ENCODE measurements at regions not wholly inside any gene's neighbourhood (a gene's known extent, or its start where the extent isn't known, plus 50 kb on each side); places are given as distances from the start of the nearest gene placed in this dataset.

DNA sequence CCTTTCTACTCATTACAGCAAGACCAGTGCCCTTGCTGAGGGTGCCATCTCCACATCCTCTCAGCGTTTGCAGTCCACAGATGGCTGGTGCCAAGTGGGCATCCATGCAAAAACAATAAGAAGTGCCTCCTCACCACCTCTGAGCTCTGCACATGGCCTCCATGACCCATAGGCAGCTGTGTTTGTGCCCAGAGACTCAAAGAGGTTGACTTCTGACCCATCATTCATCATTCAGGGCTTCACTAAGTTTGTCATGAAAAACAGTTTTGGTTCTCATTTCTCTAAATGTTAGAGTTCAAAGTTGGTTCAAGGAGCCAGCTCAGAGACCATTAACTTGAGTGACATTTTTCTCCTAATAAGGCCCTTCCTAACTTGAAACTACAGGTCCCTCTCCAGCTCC, 512.6 kb upstream of the MAP3K7 start:
- CTCF ChIA-PET, result interaction anchor here (0.6 kb wide), 3 partner anchors 20 to 253 kb away, joined by 3 to 4 read pairs (median 4); no protein-coding TSS in a partner anchor
- DNase-seq (ENCODE audit: low spot score), result no peak
- H3K27ac ChIP-seq, result no peak overlapping the region
- POLR2A ChIA-PET (ENCODE audit: low non-redundant PET), result no interaction called here
- TF ChIP-seq, protein P1, sequence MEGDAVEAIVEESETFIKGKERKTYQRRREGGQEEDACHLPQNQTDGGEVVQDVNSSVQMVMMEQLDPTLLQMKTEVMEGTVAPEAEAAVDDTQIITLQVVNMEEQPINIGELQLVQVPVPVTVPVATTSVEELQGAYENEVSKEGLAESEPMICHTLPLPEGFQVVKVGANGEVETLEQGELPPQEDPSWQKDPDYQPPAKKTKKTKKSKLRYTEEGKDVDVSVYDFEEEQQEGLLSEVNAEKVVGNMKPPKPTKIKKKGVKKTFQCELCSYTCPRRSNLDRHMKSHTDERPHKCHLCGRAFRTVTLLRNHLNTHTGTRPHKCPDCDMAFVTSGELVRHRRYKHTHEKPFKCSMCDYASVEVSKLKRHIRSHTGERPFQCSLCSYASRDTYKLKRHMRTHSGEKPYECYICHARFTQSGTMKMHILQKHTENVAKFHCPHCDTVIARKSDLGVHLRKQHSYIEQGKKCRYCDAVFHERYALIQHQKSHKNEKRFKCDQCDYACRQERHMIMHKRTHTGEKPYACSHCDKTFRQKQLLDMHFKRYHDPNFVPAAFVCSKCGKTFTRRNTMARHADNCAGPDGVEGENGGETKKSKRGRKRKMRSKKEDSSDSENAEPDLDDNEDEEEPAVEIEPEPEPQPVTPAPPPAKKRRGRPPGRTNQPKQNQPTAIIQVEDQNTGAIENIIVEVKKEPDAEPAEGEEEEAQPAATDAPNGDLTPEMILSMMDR (conservative IDR thresholded peaks at IDR 0.05; ENCODE audit: low read depth), result no peak

DNA sequence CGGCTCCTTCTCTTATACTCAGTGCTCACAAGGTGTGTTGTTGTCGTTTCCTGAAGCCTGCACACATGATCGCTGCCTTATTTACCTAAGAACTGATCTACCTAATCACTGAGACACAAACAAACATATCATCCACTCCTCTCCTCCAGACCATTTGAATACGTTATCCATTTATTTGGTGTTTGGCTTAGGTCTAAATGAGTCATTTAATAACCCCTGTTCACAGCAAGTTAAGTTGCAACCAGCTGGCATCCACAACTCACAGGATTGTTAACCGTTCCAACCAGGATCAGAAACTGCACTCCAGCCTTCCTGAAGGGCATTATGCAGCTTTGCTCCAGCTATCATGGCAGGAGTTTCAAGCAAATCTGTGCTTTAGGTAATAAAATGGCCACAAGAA, 511.1 kb upstream of the MAP3K7 start:
- CTCF ChIA-PET, result no interaction called here
- POLR2A ChIA-PET (ENCODE audit: low non-redundant PET), result no interaction called here
- H3K27ac ChIP-seq, result no peak overlapping the region
- DNase-seq (ENCODE audit: low spot score), result no peak
- TF ChIP-seq, protein P1 (conservative IDR thresholded peaks at IDR 0.05; ENCODE audit: low read depth), result no peak

DNA sequence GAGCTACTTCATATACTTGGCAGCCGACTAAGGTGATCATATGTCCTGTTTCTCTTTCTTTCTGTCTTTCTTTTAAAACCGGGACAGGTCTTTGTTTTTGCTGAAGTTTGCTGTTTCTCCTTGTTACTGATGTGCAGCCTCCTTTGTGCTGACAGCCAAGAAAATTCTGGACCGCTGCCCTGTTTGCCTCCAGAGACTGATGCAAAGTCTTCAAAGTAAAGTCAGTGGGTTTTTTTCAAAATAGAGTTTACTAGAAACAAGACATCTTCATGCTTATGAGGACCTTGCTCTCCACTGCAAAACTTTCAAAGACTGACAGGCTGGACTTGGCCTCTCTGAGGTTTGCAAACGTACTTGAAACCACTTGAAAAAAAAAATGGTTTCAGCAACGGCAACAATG, 510.5 kb upstream of the MAP3K7 start:
- TF ChIP-seq, protein P1 (conservative IDR thresholded peaks at IDR 0.05; ENCODE audit: low read depth), result no peak
- ChIA-PET POLR2A (ENCODE audit: low non-redundant PET) (no interaction called here), CTCF (no interaction called here)
- DNase-seq (ENCODE audit: low spot score), result no peak
- H3K27ac ChIP-seq, result no peak overlapping the region

DNA sequence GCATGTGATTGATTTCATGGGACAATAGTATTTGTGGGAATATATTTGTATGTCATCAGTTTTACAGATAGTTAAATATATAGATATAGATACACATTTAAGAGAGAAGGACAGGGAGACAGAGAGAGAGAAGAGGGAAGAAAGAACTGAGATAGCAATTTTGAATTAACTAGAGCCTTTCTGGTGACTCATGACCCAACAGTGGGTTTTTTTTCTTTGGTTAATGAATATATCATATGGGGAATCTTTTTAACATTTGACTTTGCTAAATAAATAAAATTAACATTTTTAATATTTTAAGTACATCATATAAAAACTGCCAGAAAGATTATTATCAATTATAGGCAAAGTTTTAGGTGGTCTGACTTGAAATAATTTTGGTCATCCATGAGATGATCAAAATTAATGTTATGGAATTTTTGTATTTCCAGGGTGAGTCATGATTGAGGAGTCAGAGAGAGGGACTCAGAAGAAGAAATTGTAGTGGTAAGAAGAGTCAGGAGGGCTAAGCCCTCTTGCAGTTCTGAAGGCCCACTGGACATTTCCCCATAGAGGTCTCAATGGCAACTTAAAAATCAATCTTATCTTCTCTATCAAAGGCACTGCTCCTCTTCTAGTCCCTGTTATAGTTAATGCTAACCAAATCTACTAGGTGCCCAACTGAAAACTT, 508.1 kb upstream of the MAP3K7 start:
- DNase-seq (ENCODE audit: low spot score), result no peak
- no peak overlapping the region for H3K27ac ChIP-seq
- ChIA-PET POLR2A (ENCODE audit: low non-redundant PET) (no interaction called here), CTCF (interaction anchor here (1.5 kb wide), 1 partner anchor 13 kb away, joined by 3 read pairs; no protein-coding TSS in a partner anchor)
- TF ChIP-seq, protein P1 (conservative IDR thresholded peaks at IDR 0.05; ENCODE audit: low read depth), result no peak

DNA sequence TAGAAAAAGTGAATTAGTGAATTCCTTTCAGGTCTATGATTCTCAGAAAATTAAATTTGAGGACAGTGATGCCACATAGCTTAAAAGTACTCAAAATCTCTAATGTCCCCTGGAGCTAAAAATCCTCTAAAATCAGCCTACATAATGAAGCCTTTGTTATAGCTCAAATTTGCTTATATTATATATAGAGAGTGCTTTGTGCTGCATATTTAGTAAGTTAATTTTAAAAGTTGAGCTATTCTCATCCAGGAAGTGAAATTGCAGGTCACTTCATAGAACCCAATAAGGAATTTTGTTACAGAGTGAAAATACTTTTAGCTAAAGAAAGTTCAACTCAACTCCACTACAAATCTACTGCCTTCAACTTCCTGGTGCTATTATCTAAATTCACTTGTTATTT, 507.5 kb upstream of the MAP3K7 start:
- TF ChIP-seq, protein P1 (conservative IDR thresholded peaks at IDR 0.05; ENCODE audit: low read depth), result no peak
- no peak overlapping the region for H3K27ac ChIP-seq
- DNase-seq (ENCODE audit: low spot score), result no peak
- POLR2A ChIA-PET (ENCODE audit: low non-redundant PET), result no interaction called here
- CTCF ChIA-PET, result interaction anchor here (1.5 kb wide), 1 partner anchor 13 kb away, joined by 3 read pairs; no protein-coding TSS in a partner anchor

DNA sequence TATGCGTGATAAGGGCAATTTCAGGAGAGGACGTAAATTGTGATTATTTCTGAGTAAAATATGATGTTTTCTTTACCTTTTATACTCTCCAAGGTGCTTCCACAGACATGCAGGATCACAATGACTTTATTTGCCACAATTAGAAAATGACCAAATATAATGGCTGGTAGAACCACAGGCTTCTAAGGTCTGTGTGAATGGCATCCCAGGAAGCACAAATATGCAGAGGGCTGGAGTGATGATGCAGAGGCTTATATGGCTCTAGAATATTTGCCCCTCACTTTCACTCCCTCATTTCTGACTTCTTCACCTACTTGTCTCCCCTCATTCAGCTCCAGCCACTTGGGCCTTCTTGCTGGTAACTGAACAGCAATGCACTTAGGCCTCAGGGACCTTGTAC, 502.1 kb upstream of the MAP3K7 start:
- H3K27ac ChIP-seq, result no peak overlapping the region
- CTCF ChIA-PET, result no interaction called here
- TF ChIP-seq, protein P1 (conservative IDR thresholded peaks at IDR 0.05; ENCODE audit: low read depth), result no peak
- no peak for DNase-seq (ENCODE audit: low spot score)
- POLR2A ChIA-PET (ENCODE audit: low non-redundant PET), result no interaction called here
